Neuronal stem cell (in vitro differentiated cells): ENCODE measurements at regions not wholly inside any gene's neighbourhood (a gene's known extent, or its start where the extent isn't known, plus 50 kb on each side); places are given as distances from the start of the nearest gene placed in this dataset.

ENCODE experiments used
- DNase-seq: peaks from one replicate; pipeline ENCODE4 v3.0.0-alpha.2; 2013; ENCODE audit warnings: low spot score
- H2AFZ ChIP-seq: one replicate; pipeline ENCODE4 v1.6.1; 2013; ENCODE audit warnings: mild to moderate bottlenecking, low read length, inconsistent platforms
- H2AK5ac ChIP-seq: 2 replicates; pipeline ENCODE4 v1.6.1; 2013; ENCODE audit warnings: low read depth, mild to moderate bottlenecking, inconsistent platforms, low read length, moderate library complexity, mixed read lengths
- H2BK120ac ChIP-seq: 2 replicates; pipeline ENCODE4 v1.6.1; 2013; ENCODE audit warnings: low read depth, mild to moderate bottlenecking, inconsistent platforms, low read length, moderate library complexity, mixed read lengths
- H2BK12ac ChIP-seq: one replicate; pipeline ENCODE4 v1.6.1; 2013; ENCODE audit warnings: low read length, inconsistent platforms
- H2BK15ac ChIP-seq: 2 replicates; pipeline ENCODE4 v1.6.1; 2013; ENCODE audit warnings: mild to moderate bottlenecking, low read length, inconsistent platforms, mixed read lengths
- H2BK5ac ChIP-seq: one replicate; pipeline ENCODE4 v1.6.1; 2013; ENCODE audit warnings: inconsistent platforms, mild to moderate bottlenecking, low read length, moderate library complexity
- H3K14ac ChIP-seq: one replicate; pipeline ENCODE4 v1.6.1; 2013; ENCODE audit warnings: low read length, inconsistent platforms
- H3K18ac ChIP-seq: 2 replicates; pipeline ENCODE4 v1.6.1; 2013; ENCODE audit warnings: low read length, inconsistent platforms
- H3K23ac ChIP-seq: 2 replicates; pipeline ENCODE4 v1.6.1; 2013; ENCODE audit warnings: low read depth, mild to moderate bottlenecking, mixed read lengths, low read length, inconsistent platforms; ENCODE audit not compliant: poor library complexity
- H3K27ac ChIP-seq: replicated peaks from 3 replicates; pipeline ENCODE4 v1.5.1; 2013; ENCODE audit warnings: low read length, inconsistent platforms
- H3K27me3 ChIP-seq, 3 experiments: 2 replicates each; pipeline ENCODE4 v1.6.1; 2013; ENCODE audit warnings: low read length in 3 of 3, mild to moderate bottlenecking in 2 of 3, inconsistent platforms in 1 of 3, low read depth in 1 of 3, mixed read lengths in 1 of 3, moderate library complexity in 1 of 3; ENCODE audit not compliant: control insufficient read depth in 3 of 3, insufficient read depth in 3 of 3
- H3K36me3 ChIP-seq, 2 donors: replicated peaks in 1 of 2; 2 replicates each; pipeline ENCODE4 v1.6.1; 2013; ENCODE audit warnings: low read length in 2 of 2; ENCODE audit not compliant: control insufficient read depth in 2 of 2, insufficient read depth in 2 of 2
- H3K4ac ChIP-seq: 2 replicates; pipeline ENCODE4 v1.6.1; 2013; ENCODE audit warnings: inconsistent platforms, mild to moderate bottlenecking, low read length, moderate library complexity
- H3K4me1 ChIP-seq, 2 donors: 1 replicate in 1 of 2; 2 replicates in 1 of 2; pipeline ENCODE4 v1.6.1; 2013; ENCODE audit warnings: low read length in 2 of 2, low read depth in 1 of 2; ENCODE audit not compliant: control insufficient read depth in 2 of 2, insufficient read depth in 1 of 2
- H3K4me2 ChIP-seq: one replicate; pipeline ENCODE4 v1.6.1; 2013; ENCODE audit warnings: mild to moderate bottlenecking, low read length, inconsistent platforms; ENCODE audit not compliant: insufficient read depth, poor library complexity, severe bottlenecking
- H3K4me3 ChIP-seq, 2 donors: 2 replicates each; pipeline ENCODE4 v1.5.1; 2013; ENCODE audit warnings: low read length in 2 of 2, mild to moderate bottlenecking in 2 of 2, inconsistent platforms in 1 of 2, moderate library complexity in 1 of 2
- H3K79me1 ChIP-seq: one replicate; pipeline ENCODE4 v1.6.1; 2013; ENCODE audit warnings: low read depth, mild to moderate bottlenecking, inconsistent platforms, low read length, moderate library complexity
- H3K9ac ChIP-seq: one replicate; pipeline ENCODE4 v1.6.1; 2013; ENCODE audit warnings: mild to moderate bottlenecking, low read depth, low read length, inconsistent platforms; ENCODE audit not compliant: poor library complexity
- H3K9me3 ChIP-seq, 2 donors: replicated peaks in 1 of 2; 2 replicates each; pipeline versions ENCODE3 to v1.6.1; 2013; ENCODE audit warnings: low read length in 2 of 2, mild to moderate bottlenecking in 2 of 2, inconsistent platforms in 1 of 2, low read depth in 1 of 2, mixed read lengths in 1 of 2, moderate library complexity in 1 of 2; ENCODE audit not compliant: control insufficient read depth in 2 of 2, insufficient read depth in 1 of 2
- H4K8ac ChIP-seq: one replicate; pipeline ENCODE4 v1.6.1; 2013; ENCODE audit warnings: low read depth, mild to moderate bottlenecking, inconsistent platforms, low read length, moderate library complexity
- H4K91ac ChIP-seq: one replicate; pipeline ENCODE4 v1.6.1; 2013; ENCODE audit warnings: low read length, low read depth, mild to moderate bottlenecking, inconsistent platforms; ENCODE audit not compliant: poor library complexity
- WGBS, 2 donors: extraction: QIAGEN DNeasy Blood & Tissue Kit; methylation state at CpG; one replicate each; pipeline ENCODE4 v1.1.7; 2013; ENCODE audit warnings: missing lambda C conversion rate in 2 of 2, mixed read lengths in 1 of 2; ENCODE audit not compliant: insufficient read length in 2 of 2, insufficient replicate concordance in 1 of 2; ENCODE audit errors: extremely low coverage in 2 of 2; 5-methylcytosine and 5-hydroxymethylcytosine counted together

GRCh38 chr9:129395633-129396364 lies 217.7 kb upstream of the IER5L start:
- Histone ChIP-seq H3K9ac (no peak overlapping the region), H2BK12ac (no peak overlapping the region), H3K4ac (no peak overlapping the region), H2AK5ac (no peak overlapping the region), H3K18ac (no peak overlapping the region), H3K36me3 (no peaks in the 10 kb centered on the region), H2BK120ac (no peak overlapping the region), H3K4me1 (peaks cover 11 to 54% of the 10 kb centered on the region in 2 donors), H2BK15ac (no peak overlapping the region), H3K14ac (no peak overlapping the region), H3K9me3 (no peaks in the 10 kb centered on the region), H3K79me1 (no peaks in the 10 kb centered on the region), H3K27me3 (no peaks in the 10 kb centered on the region), H4K91ac (no peak overlapping the region), H4K8ac (no peak overlapping the region), H2BK5ac (no peak overlapping the region), H3K4me2 (no peak overlapping the region), H3K4me3 (no peak overlapping the region), H2AFZ (no peak overlapping the region), H3K27ac (no peak overlapping the region), H3K23ac (no peak overlapping the region)
- 100% methylated on average over 2 to 3 of the region's 3 CpGs for WGBS, 2 donors
- DNase-seq = no peak

GRCh38 chr9:129394886-129395279 lies 216.8 kb upstream of the IER5L start:
- Histone ChIP-seq H4K91ac (no peak overlapping the region), H2BK120ac (no peak overlapping the region), H3K9me3 (no peaks in the 10 kb centered on the region), H3K4me3 (no peak overlapping the region), H3K18ac (peak overlapping the region; percentile 6), H3K23ac (no peak overlapping the region), H3K27ac (no peak overlapping the region), H3K4me1 (peaks cover 11 to 48% of the 10 kb centered on the region in 2 donors), H2BK12ac (no peak overlapping the region), H3K79me1 (no peaks in the 10 kb centered on the region), H3K27me3 (no peaks in the 10 kb centered on the region), H3K4ac (no peak overlapping the region), H2BK15ac (no peak overlapping the region), H3K14ac (no peak overlapping the region), H3K36me3 (no peaks in the 10 kb centered on the region), H3K9ac (no peak overlapping the region), H2AK5ac (peak overlapping the region; percentile 47), H2AFZ (peak overlapping the region; percentile 77), H2BK5ac (no peak overlapping the region), H3K4me2 (no peak overlapping the region), H4K8ac (no peak overlapping the region)
- no CpG with 5 or more reads among the region's 3 CpGs for WGBS, 2 donors
- DNase-seq = no peak

GRCh38 chr9:129394061-129394885 lies 216.2 kb upstream of the IER5L start:
- no peak for DNase-seq
- WGBS, 2 donors = no CpG with 5 or more reads among the region's 25 CpGs

GRCh38 chr9:129393064-129393463 lies 215.0 kb upstream of the IER5L start:
- no peak overlapping the region for H3K14ac ChIP-seq
- H3K4ac ChIP-seq = no peak overlapping the region
- no peak overlapping the region for H3K4me3 ChIP-seq
- H2AFZ ChIP-seq = no peak overlapping the region
- no peaks in the 10 kb centered on the region for H3K27me3 ChIP-seq
- no peaks in the 10 kb centered on the region for H3K79me1 ChIP-seq
- no peak overlapping the region for H2BK120ac ChIP-seq
- no peak overlapping the region for H3K23ac ChIP-seq
- no peak overlapping the region for H4K8ac ChIP-seq
- H4K91ac ChIP-seq = no peak overlapping the region
- no peak overlapping the region for H2BK15ac ChIP-seq
- H3K27ac ChIP-seq = no peak overlapping the region
- no peak overlapping the region for H3K9ac ChIP-seq
- no CpG with 5 or more reads among the region's 5 CpGs for WGBS, 2 donors
- H3K36me3 ChIP-seq = no peaks in the 10 kb centered on the region
- no peak overlapping the region for H2BK12ac ChIP-seq
- no peak overlapping the region for H2AK5ac ChIP-seq
- no peak overlapping the region for H2BK5ac ChIP-seq
- no peak overlapping the region for H3K18ac ChIP-seq
- no peaks in the 10 kb centered on the region for H3K9me3 ChIP-seq
- DNase-seq = no peak
- peaks cover 5 to 30% of the 10 kb centered on the region in 2 donors for H3K4me1 ChIP-seq
- H3K4me2 ChIP-seq = no peak overlapping the region

More at GRCh38 chr9:129394061-129394885, 216.2 kb upstream of the IER5L start:
- no peak overlapping the region for H3K23ac ChIP-seq
- no peak overlapping the region for H3K9ac ChIP-seq
- no peak overlapping the region for H3K4me2 ChIP-seq
- H2BK15ac ChIP-seq = no peak overlapping the region
- no peak overlapping the region for H2BK12ac ChIP-seq
- H2AK5ac ChIP-seq = peak overlapping the region; percentile 51
- H2AFZ ChIP-seq = peak overlapping the region; percentile 77
- H3K36me3 ChIP-seq = no peaks in the 10 kb centered on the region
- no peak overlapping the region for H3K4me3 ChIP-seq
- no peak overlapping the region for H3K14ac ChIP-seq
- H3K9me3 ChIP-seq = no peaks in the 10 kb centered on the region
- no peak overlapping the region for H2BK5ac ChIP-seq
- H3K27ac ChIP-seq = no peak overlapping the region
- H4K8ac ChIP-seq = no peak overlapping the region
- H3K4me1 ChIP-seq = peaks cover 10 to 42% of the 10 kb centered on the region in 2 donors
- no peaks in the 10 kb centered on the region for H3K27me3 ChIP-seq
- H3K18ac ChIP-seq = peak overlapping the region; percentile 37
- no peak overlapping the region for H2BK120ac ChIP-seq
- no peak overlapping the region for H4K91ac ChIP-seq
- no peak overlapping the region for H3K4ac ChIP-seq
- H3K79me1 ChIP-seq = no peaks in the 10 kb centered on the region
